ENCODE measurements at regions not wholly inside any gene's neighbourhood (a gene's known extent, or its start where the extent isn't known, plus 50 kb on each side); places are given as distances from the start of the nearest gene placed in this dataset.

GRCh38 chr18:75775121-75775520, 347.6 kb upstream of the SMIM21 start:
- no peaks in the 10 kb centered on the region for H3K36me3 Mint-ChIP-seq (ENCODE audit: low read depth)
- TF ChIP-seq CTCF (IDR thresholded peaks at IDR 0.05): no peak
- no peaks in the 10 kb centered on the region for H3K4me1 Mint-ChIP-seq (ENCODE audit: low read depth)
- DNase-seq (ENCODE audit: low spot score): no peak
- no peak overlapping the region for H3K4me3 Mint-ChIP-seq (ENCODE audit: unreplicated experiment)
- H3K27me3 Mint-ChIP-seq (ENCODE audit: low read depth): peaks cover 22% of the 10 kb centered on the region
- no peaks in the 10 kb centered on the region for H3K9me3 Mint-ChIP-seq (ENCODE audit: low read depth)
- no peak overlapping the region for H3K27ac Mint-ChIP-seq (ENCODE audit: unreplicated experiment)

- no peak for TF ChIP-seq CTCF (IDR thresholded peaks at IDR 0.05)
- Mint-ChIP-seq H3K4me1 (ENCODE audit: low read depth) (no peaks in the 10 kb centered on the region), H3K4me3 (ENCODE audit: unreplicated experiment) (no peak overlapping the region), H3K27me3 (ENCODE audit: low read depth) (peaks cover 14% of the 10 kb centered on the region), H3K36me3 (ENCODE audit: low read depth) (no peaks in the 10 kb centered on the region), H3K27ac (ENCODE audit: unreplicated experiment) (no peak overlapping the region), H3K9me3 (ENCODE audit: low read depth) (no peaks in the 10 kb centered on the region)
- no peak for DNase-seq (ENCODE audit: low spot score)
Observed at GRCh38 chr18:75773618-75774017, 346.1 kb upstream of the SMIM21 start.

- Mint-ChIP-seq H3K27me3 (ENCODE audit: low read depth) (peaks cover 5% of the 10 kb centered on the region), H3K36me3 (ENCODE audit: low read depth) (no peaks in the 10 kb centered on the region), H3K4me1 (ENCODE audit: low read depth) (no peaks in the 10 kb centered on the region), H3K4me3 (ENCODE audit: unreplicated experiment) (no peak overlapping the region), H3K27ac (ENCODE audit: unreplicated experiment) (no peak overlapping the region), H3K9me3 (ENCODE audit: low read depth) (no peaks in the 10 kb centered on the region)
- DNase-seq (ENCODE audit: low spot score): no peak
- no peak for TF ChIP-seq CTCF (IDR thresholded peaks at IDR 0.05)
Observed at GRCh38 chr18:75762758-75763157, 335.3 kb upstream of the SMIM21 start.

GRCh38 chr18:75760208-75760607, 332.7 kb upstream of the SMIM21 start:
- no peak for DNase-seq (ENCODE audit: low spot score)
- no peak overlapping the region for H3K4me3 Mint-ChIP-seq (ENCODE audit: unreplicated experiment)
- no peak overlapping the region for H3K27ac Mint-ChIP-seq (ENCODE audit: unreplicated experiment)
- no peak for TF ChIP-seq CTCF (IDR thresholded peaks at IDR 0.05)
- H3K9me3 Mint-ChIP-seq (ENCODE audit: low read depth): no peaks in the 10 kb centered on the region
- no peaks in the 10 kb centered on the region for H3K4me1 Mint-ChIP-seq (ENCODE audit: low read depth)
- H3K36me3 Mint-ChIP-seq (ENCODE audit: low read depth): no peaks in the 10 kb centered on the region
- peaks cover 5% of the 10 kb centered on the region for H3K27me3 Mint-ChIP-seq (ENCODE audit: low read depth)

GRCh38 chr18:75757951-75758350, 330.4 kb upstream of the SMIM21 start:
- Mint-ChIP-seq H3K36me3 (ENCODE audit: low read depth) (no peaks in the 10 kb centered on the region), H3K4me1 (ENCODE audit: low read depth) (no peaks in the 10 kb centered on the region), H3K9me3 (ENCODE audit: low read depth) (no peaks in the 10 kb centered on the region), H3K27ac (ENCODE audit: unreplicated experiment) (no peak overlapping the region), H3K4me3 (ENCODE audit: unreplicated experiment) (no peak overlapping the region), H3K27me3 (ENCODE audit: low read depth) (peaks cover 3% of the 10 kb centered on the region)
- TF ChIP-seq CTCF (IDR thresholded peaks at IDR 0.05): no peak
- DNase-seq (ENCODE audit: low spot score): no peak
